ENCODE measurements at regions not wholly inside any gene's neighbourhood (a gene's known extent, or its start where the extent isn't known, plus 50 kb on each side); places are given as distances from the start of the nearest gene placed in this dataset.

DNA sequence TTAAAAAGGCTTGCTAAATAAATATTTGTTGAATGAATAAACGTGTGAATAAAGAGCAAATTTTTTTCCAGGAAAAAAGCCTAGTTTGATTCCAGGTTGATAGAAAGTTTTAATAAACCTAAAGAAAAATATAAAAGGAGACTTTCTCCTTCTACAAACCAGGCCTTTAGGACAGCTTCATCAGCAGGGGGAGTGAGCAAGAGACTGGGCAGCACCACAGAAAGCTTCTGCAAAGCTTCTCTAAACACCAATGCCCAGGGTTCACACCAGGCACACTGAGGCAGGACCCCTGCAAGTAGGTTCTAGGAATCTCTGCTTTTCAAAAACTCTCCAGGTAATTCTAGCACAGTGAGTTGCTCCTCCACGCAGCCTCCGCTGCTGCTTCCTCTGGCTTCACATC is 66.4 kb upstream of the SEC61G start:
- TF ChIP-seq, protein P1, sequence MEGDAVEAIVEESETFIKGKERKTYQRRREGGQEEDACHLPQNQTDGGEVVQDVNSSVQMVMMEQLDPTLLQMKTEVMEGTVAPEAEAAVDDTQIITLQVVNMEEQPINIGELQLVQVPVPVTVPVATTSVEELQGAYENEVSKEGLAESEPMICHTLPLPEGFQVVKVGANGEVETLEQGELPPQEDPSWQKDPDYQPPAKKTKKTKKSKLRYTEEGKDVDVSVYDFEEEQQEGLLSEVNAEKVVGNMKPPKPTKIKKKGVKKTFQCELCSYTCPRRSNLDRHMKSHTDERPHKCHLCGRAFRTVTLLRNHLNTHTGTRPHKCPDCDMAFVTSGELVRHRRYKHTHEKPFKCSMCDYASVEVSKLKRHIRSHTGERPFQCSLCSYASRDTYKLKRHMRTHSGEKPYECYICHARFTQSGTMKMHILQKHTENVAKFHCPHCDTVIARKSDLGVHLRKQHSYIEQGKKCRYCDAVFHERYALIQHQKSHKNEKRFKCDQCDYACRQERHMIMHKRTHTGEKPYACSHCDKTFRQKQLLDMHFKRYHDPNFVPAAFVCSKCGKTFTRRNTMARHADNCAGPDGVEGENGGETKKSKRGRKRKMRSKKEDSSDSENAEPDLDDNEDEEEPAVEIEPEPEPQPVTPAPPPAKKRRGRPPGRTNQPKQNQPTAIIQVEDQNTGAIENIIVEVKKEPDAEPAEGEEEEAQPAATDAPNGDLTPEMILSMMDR (IDR thresholded peaks at IDR 0.05) = no peak
- no peak overlapping the region for H3K27ac ChIP-seq
- no peaks in the 10 kb centered on the region for H3K27me3 ChIP-seq (ENCODE audit: insufficient read depth in 3 of 3, low read length in 2 of 3)
- intact Hi-C loops (cut with DNase I) = no loop called here
- no peaks in the 10 kb centered on the region for H3K9me3 ChIP-seq
- 87 to 93% (median 92%) methylated on average over 3 of the region's 3 CpGs for WGBS, 3 donors
- H3K36me3 ChIP-seq (ENCODE audit: insufficient read depth in 1 of 2, low read depth in 1 of 2) = no peaks in the 10 kb centered on the region
- no peak overlapping the region for H3K4me3 ChIP-seq
- no peak for ATAC-seq
- DNase-seq = no peak
- H3K4me1 ChIP-seq = no peaks in the 10 kb centered on the region

DNA sequence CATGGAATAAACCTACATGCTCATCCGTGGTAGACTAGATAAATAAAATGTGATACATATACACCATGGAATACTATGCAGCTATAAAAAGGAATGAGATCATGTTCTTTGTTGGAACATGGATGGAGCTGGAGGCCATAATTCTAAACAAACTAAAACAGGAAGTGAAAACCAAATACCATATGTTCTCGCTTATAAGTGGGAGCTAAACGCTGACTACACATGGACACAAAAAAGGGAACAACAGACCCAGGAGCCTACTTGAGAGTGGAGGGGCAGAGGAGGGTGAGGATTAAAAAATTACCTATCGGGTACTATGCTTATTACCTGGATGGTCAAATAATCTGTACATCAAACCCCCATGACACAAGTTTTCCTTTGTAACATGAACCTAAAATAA is 68.7 kb upstream of the SEC61G start:
- intact Hi-C loops (cut with DNase I) = no loop called here
- 90 to 92% (median 92%) methylated on average over 4 of the region's 4 CpGs for WGBS, 3 donors
- no peaks in the 10 kb centered on the region for H3K27me3 ChIP-seq (ENCODE audit: insufficient read depth in 3 of 3, low read length in 2 of 3)
- no peak overlapping the region for H3K4me3 ChIP-seq
- no peaks in the 10 kb centered on the region for H3K4me1 ChIP-seq
- DNase-seq (no peak), ATAC-seq (no peak)
- no peak overlapping the region for H3K27ac ChIP-seq
- TF ChIP-seq, protein P1 (IDR thresholded peaks at IDR 0.05) = no peak
- no peaks in the 10 kb centered on the region for H3K36me3 ChIP-seq (ENCODE audit: insufficient read depth in 1 of 2, low read depth in 1 of 2)
- no peaks in the 10 kb centered on the region for H3K9me3 ChIP-seq

DNA sequence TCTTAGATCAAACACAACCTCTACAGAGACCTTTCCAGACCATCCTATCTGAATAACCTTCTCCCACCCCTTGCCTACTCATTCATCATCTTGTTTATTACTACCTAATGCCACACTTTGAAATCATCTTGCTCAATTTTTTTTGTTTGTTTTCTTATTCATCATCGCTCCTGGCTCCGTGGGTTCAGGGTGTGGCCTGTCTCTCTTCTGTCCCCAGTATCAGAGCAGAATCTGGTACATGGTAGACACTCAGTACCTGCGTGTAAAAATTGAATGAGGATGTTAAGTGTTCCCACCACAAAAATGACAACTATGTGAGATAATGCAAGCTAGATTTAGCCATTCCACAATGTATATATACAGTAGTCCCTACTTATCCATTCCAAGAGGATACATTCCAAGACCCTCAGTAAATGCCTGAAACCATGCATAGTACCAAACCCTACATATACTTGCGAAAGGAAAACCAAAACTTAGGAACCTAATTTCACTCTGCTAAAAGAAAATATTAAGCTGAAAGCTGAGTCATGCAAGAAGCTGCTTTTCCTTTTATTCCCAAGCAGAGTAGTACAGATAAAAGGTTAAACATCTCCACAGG is 72.1 kb upstream of the SEC61G start:
- no peaks in the 10 kb centered on the region for H3K27me3 ChIP-seq (ENCODE audit: insufficient read depth in 3 of 3, low read length in 2 of 3)
- DNase-seq (no peak), ATAC-seq (no peak)
- H3K4me1 ChIP-seq = no peaks in the 10 kb centered on the region
- no peaks in the 10 kb centered on the region for H3K36me3 ChIP-seq (ENCODE audit: insufficient read depth in 1 of 2, low read depth in 1 of 2)
- no peak overlapping the region for H3K27ac ChIP-seq
- TF ChIP-seq, protein P1 (IDR thresholded peaks at IDR 0.05) = no peak
- H3K9me3 ChIP-seq = no peaks in the 10 kb centered on the region
- WGBS, 3 donors = 89 to 93% (median 90%) methylated on average over 4 of the region's 4 CpGs
- intact Hi-C loops (cut with DNase I) = no loop called here
- H3K4me3 ChIP-seq = no peak overlapping the region

DNA sequence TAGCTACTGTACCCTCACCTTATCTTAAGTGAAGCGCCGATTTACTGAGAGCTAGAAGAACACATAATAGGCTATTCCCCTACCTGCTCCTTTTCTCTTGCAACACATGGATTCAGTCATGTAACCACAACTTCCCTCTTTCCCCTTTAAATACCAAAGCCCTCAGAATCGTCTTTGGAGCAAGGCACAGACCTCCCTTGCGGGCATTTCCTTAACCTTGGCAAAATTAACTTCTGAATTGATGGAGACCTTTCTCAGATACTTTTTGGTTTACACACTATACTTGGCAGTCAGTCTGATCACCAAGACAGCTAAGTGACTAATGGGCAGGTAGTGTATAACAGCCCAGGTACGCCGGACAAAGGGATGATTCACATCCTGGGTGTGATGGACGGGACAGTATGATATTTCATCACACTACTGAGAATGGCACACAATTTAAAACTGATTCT is 72.7 kb upstream of the SEC61G start:
- TF ChIP-seq, protein P1 (IDR thresholded peaks at IDR 0.05) = no peak
- ATAC-seq = no peak
- 79 to 84% (median 82%) methylated on average over 7 of the region's 7 CpGs for WGBS, 3 donors

DNA sequence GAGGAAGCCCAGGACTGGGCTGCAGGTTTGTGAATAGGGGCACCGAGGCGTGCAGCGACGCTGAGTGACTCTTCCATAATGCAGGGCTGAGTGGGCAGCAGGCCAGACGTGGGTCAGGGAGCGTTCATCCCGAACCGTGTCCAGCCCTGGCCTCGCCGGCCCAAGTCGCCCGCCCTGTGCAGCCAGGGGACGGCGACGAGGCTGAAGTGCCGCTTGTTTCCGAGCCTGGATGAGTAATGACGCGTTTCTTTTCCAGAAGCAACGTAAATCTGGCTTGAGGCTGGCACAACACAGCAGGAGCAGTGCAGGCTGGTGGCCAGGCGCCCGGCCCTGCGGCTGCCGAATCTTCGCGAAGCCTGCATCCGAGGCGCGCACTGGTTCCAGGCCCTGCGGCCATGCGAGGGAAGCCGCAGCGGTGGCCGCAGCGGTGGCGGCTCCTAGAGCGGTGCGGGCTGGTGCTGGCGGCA is 74.0 kb upstream of the SEC61G start:
- H3K4me1 ChIP-seq = no peaks in the 10 kb centered on the region
- TF ChIP-seq, protein P1 (IDR thresholded peaks at IDR 0.05) = no peak
- H3K36me3 ChIP-seq (ENCODE audit: insufficient read depth in 1 of 2, low read depth in 1 of 2) = no peaks in the 10 kb centered on the region
- H3K27ac ChIP-seq = no peak overlapping the region
- WGBS, 3 donors = 91 to 95% (median 93%) methylated on average over 38 to 39 of the region's 39 CpGs
- H3K27me3 ChIP-seq (ENCODE audit: insufficient read depth in 3 of 3, low read length in 2 of 3) = no peaks in the 10 kb centered on the region
- no peak overlapping the region for H3K4me3 ChIP-seq
- ATAC-seq = no peak
- DNase-seq = no peak
- intact Hi-C loops (cut with DNase I) = no loop called here
- H3K9me3 ChIP-seq = no peaks in the 10 kb centered on the region

More for the DNA sequence above, 72.7 kb upstream of the SEC61G start:
- intact Hi-C loops (cut with DNase I) = no loop called here
- H3K4me1 ChIP-seq = no peaks in the 10 kb centered on the region
- no peaks in the 10 kb centered on the region for H3K27me3 ChIP-seq (ENCODE audit: insufficient read depth in 3 of 3, low read length in 2 of 3)
- no peak overlapping the region for H3K4me3 ChIP-seq
- H3K27ac ChIP-seq = no peak overlapping the region
- no peaks in the 10 kb centered on the region for H3K36me3 ChIP-seq (ENCODE audit: insufficient read depth in 1 of 2, low read depth in 1 of 2)
- DNase-seq = no peak
- H3K9me3 ChIP-seq = no peaks in the 10 kb centered on the region
